OCI-M2 (cell line): ENCODE measurements at regions not wholly inside any gene's neighbourhood (a gene's known extent, or its start where the extent isn't known, plus 50 kb on each side); places are given as distances from the start of the nearest gene placed in this dataset.
"Not testable (repeated sequence)": the region's sequence is repeated elsewhere in the genome, so short reads cannot be mapped to it uniquely, and the experiment has no call there.

Experiments
- DNase-seq: peaks from one replicate; lab custom pipeline; 2025; ENCODE audit not compliant: unreplicated experiment; lab: John Stamatoyannopoulos, UW

GRCh38 chr12:83971781-83972180, 940.8 kb downstream of the SLC6A15 start:
- no peak for DNase-seq

- no peak for DNase-seq
Measured at GRCh38 chr12:83960767-83961166, 951.8 kb downstream of the SLC6A15 start.

- no peak for DNase-seq
Measured at GRCh38 chr12:83958997-83959396, 953.6 kb downstream of the SLC6A15 start.

- no peak for DNase-seq
Measured at GRCh38 chr12:83954956-83955601, 957.5 kb downstream of the SLC6A15 start.

- no peak for DNase-seq
Measured at GRCh38 chr12:83954071-83954789, 958.4 kb downstream of the SLC6A15 start.

GRCh38 chr12:83945871-83946270, 966.7 kb downstream of the SLC6A15 start:
- no peak for DNase-seq

GRCh38 chr12:83939718-83940117, 972.9 kb downstream of the SLC6A15 start:
- DNase-seq = no peak

GRCh38 chr12:83933615-83934014, 979.0 kb downstream of the SLC6A15 start:
- no peak for DNase-seq

GRCh38 chr12:83932011-83932410, 980.6 kb downstream of the SLC6A15 start:
- DNase-seq = no peak

- no peak for DNase-seq
Measured at GRCh38 chr12:83931451-83931850, 981.1 kb downstream of the SLC6A15 start.

- DNase-seq = not testable (repeated sequence)
Measured at GRCh38 chr12:83929792-83930191, 982.8 kb downstream of the SLC6A15 start.

- DNase-seq = no peak
Measured at GRCh38 chr12:83920821-83921547, 991.6 kb downstream of the SLC6A15 start.

- no peak for DNase-seq
Measured at GRCh38 chr12:83919081-83919480, 993.5 kb downstream of the SLC6A15 start.

GRCh38 chr12:83904175-83904574, 1008.4 kb downstream of the SLC6A15 start:
- no peak for DNase-seq

GRCh38 chr12:83896416-83896815, 1016.2 kb downstream of the SLC6A15 start:
- no peak for DNase-seq

GRCh38 chr12:83893101-83893500, 1019.5 kb downstream of the SLC6A15 start:
- DNase-seq = no peak

GRCh38 chr12:83889745-83890144, 1022.9 kb downstream of the SLC6A15 start:
- no peak for DNase-seq

GRCh38 chr12:83886479-83886878, 1026.1 kb downstream of the SLC6A15 start:
- DNase-seq = no peak

- not testable (repeated sequence) for DNase-seq
Measured at GRCh38 chr12:83870921-83871599, 1041.5 kb downstream of the SLC6A15 start.

GRCh38 chr12:83866477-83866876, 1046.1 kb downstream of the SLC6A15 start:
- no peak for DNase-seq

- no peak for DNase-seq
Measured at GRCh38 chr12:83865431-83865830, 1047.2 kb downstream of the SLC6A15 start.
